ENCODE measurements at regions not wholly inside any gene's neighbourhood (a gene's known extent, or its start where the extent isn't known, plus 50 kb on each side); places are given as distances from the start of the nearest gene placed in this dataset.
"Not testable (repeated sequence)": the region's sequence is repeated elsewhere in the genome, so short reads cannot be mapped to it uniquely, and the experiment has no call there.

GRCh38 chr7:3094701-3095445, 51.2 kb upstream of the CARD11 start:
- DNase-seq: no peak

GRCh38 chr7:3097734-3098133, 54.1 kb upstream of the CARD11 start:
- DNase-seq: no peak

GRCh38 chr7:3102159-3102558, 58.5 kb upstream of the CARD11 start:
- no peak for DNase-seq

- no peak for DNase-seq
These were observed 60.1 kb upstream of the CARD11 start for GRCh38 chr7:3103614-3104398.

GRCh38 chr7:3105856-3106255, 62.2 kb upstream of the CARD11 start:
- DNase-seq: no peak

- no peak for DNase-seq
These were observed 62.7 kb upstream of the CARD11 start for GRCh38 chr7:3106361-3106826.

- DNase-seq: no peak
These were observed 63.6 kb upstream of the CARD11 start for GRCh38 chr7:3107228-3107763.

GRCh38 chr7:3107889-3108570, 64.4 kb upstream of the CARD11 start:
- no peak for DNase-seq

GRCh38 chr7:3109311-3109915, 65.7 kb upstream of the CARD11 start:
- DNase-seq: no peak

GRCh38 chr7:3112479-3113134, 68.9 kb upstream of the CARD11 start:
- DNase-seq: no peak

GRCh38 chr7:3114917-3115316, 71.2 kb upstream of the CARD11 start:
- DNase-seq: no peak

- no peak for DNase-seq
These were observed 73.4 kb upstream of the CARD11 start for GRCh38 chr7:3117081-3117480.

GRCh38 chr7:3117488-3118231, 74.0 kb upstream of the CARD11 start:
- DNase-seq: no peak

- not testable (repeated sequence) for DNase-seq
These were observed 75.8 kb upstream of the CARD11 start for GRCh38 chr7:3119352-3119927.

GRCh38 chr7:3119963-3120362, 76.3 kb upstream of the CARD11 start:
- no peak for DNase-seq

GRCh38 chr7:3120513-3120912, 76.8 kb upstream of the CARD11 start:
- no peak for DNase-seq

- no peak for DNase-seq
These were observed 85.3 kb upstream of the CARD11 start for GRCh38 chr7:3128857-3129490.

GRCh38 chr7:3133811-3134385, 90.2 kb upstream of the CARD11 start:
- no peak for DNase-seq

- no peak for DNase-seq
These were observed 91.1 kb upstream of the CARD11 start for GRCh38 chr7:3134745-3135144.

GRCh38 chr7:3135626-3136025, 92.0 kb upstream of the CARD11 start:
- no peak for DNase-seq
